ENCODE measurements at regions not wholly inside any gene's neighbourhood (a gene's known extent, or its start where the extent isn't known, plus 50 kb on each side); places are given as distances from the start of the nearest gene placed in this dataset.
"Not testable (repeated sequence)": the region's sequence is repeated elsewhere in the genome, so short reads cannot be mapped to it uniquely, and the experiment has no call there.

GRCh38 chr1:187298-187697 lies 264.2 kb downstream of the OR4F29 start:
- not testable (repeated sequence) for TF ChIP-seq TAF1 (IDR thresholded peaks at IDR 0.05; ENCODE audit: low read depth); REST (IDR thresholded peaks at IDR 0.05; ENCODE audit: borderline replicate concordance); CTCF (IDR thresholded peaks at IDR 0.05; ENCODE audit: poor library complexity, severe bottlenecking); POLR2AphosphoS5 (IDR thresholded peaks at IDR 0.05); EZH2 (IDR thresholded peaks at IDR 0.05; ENCODE audit: borderline replicate concordance, insufficient read depth, low read length, poor library complexity, severe bottlenecking); RAD21 (conservative IDR thresholded peaks at IDR 0.05); MXI1 (conservative IDR thresholded peaks at IDR 0.05; ENCODE audit: poor library complexity, severe bottlenecking)

Data from neural cell (in vitro differentiated cells).